DOHH2 (cell line): ENCODE measurements at regions not wholly inside any gene's neighbourhood (a gene's known extent, or its start where the extent isn't known, plus 50 kb on each side); places are given as distances from the start of the nearest gene placed in this dataset.

Experiments used
- CTCF ChIP-seq: fragments of 200-600 bp; sonication (generic); IDR thresholded peaks from one replicate; pipeline ENCODE4 v1.5.1; 2014; ENCODE audit warnings: antibody characterized with exemption, mild to moderate bottlenecking, low read depth, low read length; ENCODE audit not compliant: poor library complexity, severe bottlenecking
- EZH2phosphoT487 ChIP-seq: fragments of 200-600 bp; sonication (generic); IDR thresholded peaks from 2 replicates; pipeline ENCODE4 v1.6.1; 2017; ENCODE audit warnings: borderline replicate concordance, mild to moderate bottlenecking, antibody characterized with exemption, low read length, moderate library complexity, mixed read lengths

GRCh38 chr2:225158360-225158759, 116.1 kb upstream of the DOCK10 start:
- TF ChIP-seq CTCF (no peak), EZH2phosphoT487 (no peak)
